CD4-positive, alpha-beta T cell treated with Interleukin-15 for 1 hour (primary cell): ENCODE measurements at regions not wholly inside any gene's neighbourhood (a gene's known extent, or its start where the extent isn't known, plus 50 kb on each side); places are given as distances from the start of the nearest gene placed in this dataset.

Source experiments
- DNase-seq: peaks from one replicate; pipeline ENCODE4 v3.0.0-alpha.2; 2020

GRCh38 chr17:79500745-79501618 lies 109.9 kb downstream of the RBFOX3 start:
- no peak for DNase-seq

- no peak for DNase-seq
These were observed 112.0 kb downstream of the RBFOX3 start for GRCh38 chr17:79498854-79499253.

GRCh38 chr17:79497777-79498348 lies 113.0 kb downstream of the RBFOX3 start:
- no peak for DNase-seq

- no peak for DNase-seq
These were observed 114.3 kb downstream of the RBFOX3 start for GRCh38 chr17:79496422-79497005.

- no peak for DNase-seq
These were observed 115.2 kb downstream of the RBFOX3 start for GRCh38 chr17:79495665-79496064.

- no peak for DNase-seq
These were observed 119.8 kb downstream of the RBFOX3 start for GRCh38 chr17:79491006-79491405.

- DNase-seq = no peak
These were observed 120.3 kb downstream of the RBFOX3 start for GRCh38 chr17:79490530-79490929.

GRCh38 chr17:79487149-79487548 lies 123.7 kb downstream of the RBFOX3 start:
- no peak for DNase-seq

GRCh38 chr17:79485991-79486390 lies 124.9 kb downstream of the RBFOX3 start:
- no peak for DNase-seq

GRCh38 chr17:79485419-79485985 lies 125.3 kb downstream of the RBFOX3 start:
- DNase-seq = no peak

- DNase-seq = no peak
These were observed 126.0 kb downstream of the RBFOX3 start for GRCh38 chr17:79484600-79485418.

GRCh38 chr17:79483842-79484241 lies 127.0 kb downstream of the RBFOX3 start:
- DNase-seq = no peak

- DNase-seq = no peak
These were observed 127.9 kb downstream of the RBFOX3 start for GRCh38 chr17:79482727-79483521.

- no peak for DNase-seq
These were observed 131.0 kb downstream of the RBFOX3 start for GRCh38 chr17:79479876-79480275.

GRCh38 chr17:79478841-79479240 lies 132.0 kb downstream of the RBFOX3 start:
- DNase-seq = no peak

- no peak for DNase-seq
These were observed 132.8 kb downstream of the RBFOX3 start for GRCh38 chr17:79478051-79478461.

- no peak for DNase-seq
These were observed 134.7 kb downstream of the RBFOX3 start for GRCh38 chr17:79476074-79476652.

- DNase-seq = no peak
These were observed 136.9 kb downstream of the RBFOX3 start for GRCh38 chr17:79473876-79474440.

GRCh38 chr17:79473111-79473875 lies 137.6 kb downstream of the RBFOX3 start:
- no peak for DNase-seq

- no peak for DNase-seq
These were observed 140.1 kb downstream of the RBFOX3 start for GRCh38 chr17:79470754-79471153.
